CD14-positive monocyte (primary cell): ENCODE measurements at regions not wholly inside any gene's neighbourhood (a gene's known extent, or its start where the extent isn't known, plus 50 kb on each side); places are given as distances from the start of the nearest gene placed in this dataset.
"Not testable (repeated sequence)": the region's sequence is repeated elsewhere in the genome, so short reads cannot be mapped to it uniquely, and the experiment has no call there.

Source experiments
- DNase-seq, 3 donors: peaks; one replicate each; pipeline ENCODE4 v3.0.0-alpha.2; 2011 to 2022
- H2AFZ ChIP-seq: 2 replicates; pipeline ENCODE4 v1.6.0; 2012; ENCODE audit warnings: mild to moderate bottlenecking, low read depth, low read length, inconsistent platforms; ENCODE audit not compliant: insufficient read depth, poor library complexity, severe bottlenecking
- H3K27ac ChIP-seq, 2 donors: 1 replicate in 1 of 2; 2 replicates in 1 of 2; pipeline ENCODE4 v1.5.1; 2012 to 2013; ENCODE audit warnings: low read length in 2 of 2, control low read depth in 1 of 2, inconsistent platforms in 1 of 2, low read depth in 1 of 2, mild to moderate bottlenecking in 1 of 2
- H3K27me3 ChIP-seq, 2 donors: one replicate each; pipeline versions ENCODE4 v1.6.0 to v1.6.1; 2011 to 2013; ENCODE audit warnings: low read length in 2 of 2; ENCODE audit not compliant: control insufficient read depth in 2 of 2, insufficient read depth in 2 of 2
- H3K36me3 ChIP-seq, 2 donors: replicated peaks in 1 of 2; 1 replicate in 1 of 2; 2 replicates in 1 of 2; pipeline versions ENCODE4 v1.5.1 to v1.6.1; 2012 to 2013; ENCODE audit warnings: low read length in 2 of 2, control low read depth in 1 of 2, inconsistent platforms in 1 of 2, mild to moderate bottlenecking in 1 of 2; ENCODE audit not compliant: insufficient read depth in 2 of 2, control insufficient read depth in 1 of 2
- H3K4me1 ChIP-seq, 2 donors: 1 replicate in 1 of 2; 2 replicates in 1 of 2; pipeline versions ENCODE4 v1.5.1 to v1.6.1; 2012 to 2013; ENCODE audit warnings: low read length in 2 of 2, control low read depth in 1 of 2, inconsistent platforms in 1 of 2, mild to moderate bottlenecking in 1 of 2, moderate library complexity in 1 of 2; ENCODE audit not compliant: insufficient read depth in 2 of 2, control insufficient read depth in 1 of 2
- H3K4me2 ChIP-seq: replicated peaks from 2 replicates; pipeline ENCODE3; 2012; ENCODE audit warnings: low read length, moderate library complexity, mild to moderate bottlenecking; ENCODE audit not compliant: poor library complexity, severe bottlenecking; ENCODE audit errors: extremely low read depth
- H3K4me3 ChIP-seq, 3 experiments: fragments of 200-600 bp in 1 of 3; sonication (generic) in 1 of 3; replicated peaks in 1 of 3; 1 replicate in 2 of 3; 2 replicates in 1 of 3; pipeline ENCODE4 v1.5.1; 2011 to 2013; ENCODE audit warnings: low read length in 3 of 3, mild to moderate bottlenecking in 3 of 3, control low read depth in 2 of 3, low read depth in 2 of 3, inconsistent platforms in 1 of 3, moderate library complexity in 1 of 3
- H3K79me2 ChIP-seq: 2 replicates; pipeline ENCODE4 v1.6.0; 2012; ENCODE audit warnings: mild to moderate bottlenecking, control low read depth, inconsistent platforms, low read length, moderate library complexity; ENCODE audit not compliant: insufficient read depth
- H3K9ac ChIP-seq: 2 replicates; pipeline ENCODE4 v1.6.0; 2017; ENCODE audit warnings: low read length, mild to moderate bottlenecking; ENCODE audit not compliant: insufficient read depth, poor library complexity, severe bottlenecking
- H3K9me3 ChIP-seq, 2 donors: replicated peaks in 1 of 2; 1 replicate in 1 of 2; 2 replicates in 1 of 2; pipeline versions ENCODE4 v1.5.1 to v1.6.1; 2012 to 2013; ENCODE audit warnings: low read length in 2 of 2, control low read depth in 1 of 2; ENCODE audit not compliant: control insufficient read depth in 1 of 2, insufficient read depth in 1 of 2
- H4K20me1 ChIP-seq: 2 replicates; pipeline ENCODE4 v1.6.0; 2012; ENCODE audit warnings: mild to moderate bottlenecking, low read length, control low read depth, moderate library complexity; ENCODE audit not compliant: insufficient read depth
- H3K27ac Mint-ChIP-seq, 7 donors: one replicate each; pipeline ENCODE4 v1.8.0; 2020; ENCODE audit warnings: mild to moderate bottlenecking in 7 of 7, mixed read lengths in 7 of 7, moderate library complexity in 6 of 7, inconsistent platforms in 2 of 7
- H3K27me3 Mint-ChIP-seq, 3 donors: one replicate each; pipeline ENCODE4 v1.8.0; 2021 to 2022; ENCODE audit warnings: low read depth in 3 of 3, mild to moderate bottlenecking in 3 of 3, mixed read lengths in 3 of 3, moderate library complexity in 3 of 3, inconsistent platforms in 1 of 3
- H3K36me3 Mint-ChIP-seq, 2 donors: one replicate each; pipeline ENCODE4 v1.8.0; 2020; ENCODE audit warnings: mixed read lengths in 2 of 2, inconsistent platforms in 1 of 2, mild to moderate bottlenecking in 1 of 2
- H3K4me1 Mint-ChIP-seq: one replicate; pipeline ENCODE4 v1.8.0; 2020; ENCODE audit warnings: mild to moderate bottlenecking, mixed read lengths
- H3K4me3 Mint-ChIP-seq, 2 donors: one replicate each; pipeline ENCODE4 v1.8.0; 2020; ENCODE audit warnings: mild to moderate bottlenecking in 2 of 2, mixed read lengths in 2 of 2, moderate library complexity in 1 of 2
- H3K9me3 Mint-ChIP-seq, 7 donors: one replicate each; pipeline ENCODE4 v1.8.0; 2020 to 2022; ENCODE audit warnings: mixed read lengths in 7 of 7, mild to moderate bottlenecking in 6 of 7, moderate library complexity in 6 of 7, inconsistent platforms in 2 of 7
- WGBS: methylation state at CpG from one replicate; pipeline ENCODE4 v1.1.5; 2013; ENCODE audit warnings: missing lambda C conversion rate; ENCODE audit not compliant: insufficient coverage; 5-methylcytosine and 5-hydroxymethylcytosine counted together
- intact Hi-C, 2 donors: fragments of 100-400 bp; cut with micrococcal nuclease; formaldehyde crosslinking; loops; one replicate each; pipeline versions ENCODE4 v1.15.0 to v1.15.1; 2023

GRCh38 chr12:131295117-131295516 lies 341.4 kb downstream of the ADGRD1 start:
- WGBS = no CpG with 5 or more reads among the region's 9 CpGs
- not testable (repeated sequence) for H3K9me3 Mint-ChIP-seq, H3K9me3 ChIP-seq, DNase-seq, H3K4me1 ChIP-seq, H3K4me1 Mint-ChIP-seq, H3K36me3 Mint-ChIP-seq, H2AFZ ChIP-seq, H4K20me1 ChIP-seq, H3K79me2 ChIP-seq, H3K27ac ChIP-seq, H3K4me3 ChIP-seq, H3K27ac Mint-ChIP-seq, H3K27me3 ChIP-seq, H3K9ac ChIP-seq, H3K36me3 ChIP-seq, H3K27me3 Mint-ChIP-seq, H3K4me2 ChIP-seq, H3K4me3 Mint-ChIP-seq
- intact Hi-C loops = loop anchor here in 1 of 2 donors (5.0 kb wide), 1 partner anchor 372 kb away; no protein-coding TSS in a partner anchor

- H3K9me3 ChIP-seq, H3K4me1 ChIP-seq, H3K9me3 Mint-ChIP-seq, H2AFZ ChIP-seq, H3K4me1 Mint-ChIP-seq, H3K27ac ChIP-seq, H3K36me3 ChIP-seq, H3K4me2 ChIP-seq, H3K27me3 Mint-ChIP-seq, DNase-seq, H3K27me3 ChIP-seq, H3K4me3 Mint-ChIP-seq, H4K20me1 ChIP-seq, H3K36me3 Mint-ChIP-seq, H3K4me3 ChIP-seq, H3K9ac ChIP-seq, H3K27ac Mint-ChIP-seq, H3K79me2 ChIP-seq: not testable (repeated sequence)
- 92% methylated on average over 11 of the region's 17 CpGs for WGBS
- intact Hi-C loops = loop anchor here in 1 of 2 donors (5.0 kb wide), 1 partner anchor 372 kb away; no protein-coding TSS in a partner anchor
Measured at GRCh38 chr12:131295559-131295958, 341.9 kb downstream of the ADGRD1 start.

- H3K4me1 Mint-ChIP-seq, H3K27ac Mint-ChIP-seq: not testable (repeated sequence)
- intact Hi-C loops = loop anchor here in 1 of 2 donors (5.0 kb wide), 1 partner anchor 371 kb away; no protein-coding TSS in a partner anchor
Measured at GRCh38 chr12:131296136-131296535, 342.4 kb downstream of the ADGRD1 start.

GRCh38 chr12:131296651-131297050 lies 342.9 kb downstream of the ADGRD1 start:
- intact Hi-C loops = loop anchor here in 1 of 2 donors (5.0 kb wide), 1 partner anchor 371 kb away; no protein-coding TSS in a partner anchor
- not testable (repeated sequence) for H3K36me3 Mint-ChIP-seq, H2AFZ ChIP-seq, H3K27me3 ChIP-seq, H3K27ac ChIP-seq, H3K4me1 Mint-ChIP-seq, H3K4me1 ChIP-seq, H3K9ac ChIP-seq, H3K4me3 ChIP-seq, H3K27ac Mint-ChIP-seq, H3K79me2 ChIP-seq, H4K20me1 ChIP-seq, H3K9me3 Mint-ChIP-seq, DNase-seq, H3K36me3 ChIP-seq, H3K4me2 ChIP-seq, H3K4me3 Mint-ChIP-seq, H3K9me3 ChIP-seq, H3K27me3 Mint-ChIP-seq
- WGBS = 93% methylated on average over 9 of the region's 14 CpGs

More at GRCh38 chr12:131296136-131296535, 342.4 kb downstream of the ADGRD1 start:
- not testable (repeated sequence) for H3K4me3 ChIP-seq, H3K4me2 ChIP-seq, H3K27me3 ChIP-seq, H3K4me3 Mint-ChIP-seq, H3K4me1 ChIP-seq, H3K36me3 Mint-ChIP-seq, H3K9me3 Mint-ChIP-seq, H3K27ac ChIP-seq, H4K20me1 ChIP-seq, DNase-seq, H2AFZ ChIP-seq, H3K9ac ChIP-seq, H3K79me2 ChIP-seq, H3K9me3 ChIP-seq, H3K36me3 ChIP-seq, H3K27me3 Mint-ChIP-seq
- no CpG with 5 or more reads among the region's 6 CpGs for WGBS
